ENCODE measurements at regions not wholly inside any gene's neighbourhood (a gene's known extent, or its start where the extent isn't known, plus 50 kb on each side); places are given as distances from the start of the nearest gene placed in this dataset.

- H3K36me3 ChIP-seq = no peaks in the 10 kb centered on the region
- H3K27me3 ChIP-seq = no peaks in the 10 kb centered on the region
- WGBS, 2 donors = 56 to 67% methylated on average over 7 of the region's 7 CpGs
- H3K27ac ChIP-seq = no peak overlapping the region
- H3K9me3 ChIP-seq = peaks cover 0 to 12% (median 0%) of the 10 kb centered on the region in 4 donors
- TF ChIP-seq CTCF (IDR thresholded peaks at IDR 0.05) (no peak), POLR2A (IDR thresholded peaks at IDR 0.05) (no peak)
- DNase-seq (ENCODE audit: low spot score in 2 of 2) = no peak
- no peaks in the 10 kb centered on the region for H3K4me1 ChIP-seq
- H3K4me3 ChIP-seq = no peak overlapping the region
Observed at GRCh38 chr5:6251565-6252102, 126.7 kb downstream of the MED10 start.

- 89 to 93% methylated on average over 6 to 7 of the region's 7 CpGs for WGBS, 2 donors
- Histone ChIP-seq H3K4me1 (no peaks in the 10 kb centered on the region), H3K36me3 (no peaks in the 10 kb centered on the region), H3K9me3 (peaks cover 0 to 12% (median 0%) of the 10 kb centered on the region in 4 donors), H3K27me3 (no peaks in the 10 kb centered on the region), H3K4me3 (no peak overlapping the region), H3K27ac (no peak overlapping the region)
- no peak for DNase-seq (ENCODE audit: low spot score in 2 of 2)
- TF ChIP-seq POLR2A (IDR thresholded peaks at IDR 0.05) = no peak
- no peak for TF ChIP-seq CTCF (IDR thresholded peaks at IDR 0.05)
- TF ChIP-seq EP300 (IDR thresholded peaks at IDR 0.05) = no peak
Observed at GRCh38 chr5:6250121-6250520, 128.2 kb downstream of the MED10 start.

- Histone ChIP-seq H3K9me3 (peaks cover 0 to 12% (median 0%) of the 10 kb centered on the region in 4 donors), H3K4me1 (no peaks in the 10 kb centered on the region), H3K27me3 (no peaks in the 10 kb centered on the region), H3K27ac (no peak overlapping the region), H3K4me3 (no peak overlapping the region), H3K36me3 (no peaks in the 10 kb centered on the region)
- 83 to 87% methylated on average over 5 of the region's 5 CpGs for WGBS, 2 donors
- TF ChIP-seq CTCF (IDR thresholded peaks at IDR 0.05) (no peak), EP300 (IDR thresholded peaks at IDR 0.05) (no peak), POLR2A (IDR thresholded peaks at IDR 0.05) (no peak)
- no peak for DNase-seq (ENCODE audit: low spot score in 2 of 2)
Observed at GRCh38 chr5:6248132-6248531, 130.2 kb downstream of the MED10 start.

GRCh38 chr5:6246820-6247437 is 131.4 kb downstream of the MED10 start:
- TF ChIP-seq EP300 (IDR thresholded peaks at IDR 0.05) = no peak
- Histone ChIP-seq H3K4me1 (no peaks in the 10 kb centered on the region), H3K9me3 (peaks cover 0 to 12% (median 0%) of the 10 kb centered on the region in 4 donors), H3K27me3 (no peaks in the 10 kb centered on the region), H3K27ac (no peak overlapping the region), H3K36me3 (no peaks in the 10 kb centered on the region), H3K4me3 (no peak overlapping the region)
- WGBS, 2 donors = 73 to 84% methylated on average over 4 of the region's 4 CpGs
- DNase-seq (ENCODE audit: low spot score in 2 of 2) = no peak

- Histone ChIP-seq H3K27ac (no peak overlapping the region), H3K4me3 (no peak overlapping the region), H3K4me1 (no peaks in the 10 kb centered on the region), H3K9me3 (peaks cover 0 to 10% (median 3%) of the 10 kb centered on the region in 4 donors), H3K36me3 (no peaks in the 10 kb centered on the region), H3K27me3 (no peaks in the 10 kb centered on the region)
- DNase-seq (ENCODE audit: low spot score in 2 of 2) = no peak
- TF ChIP-seq CTCF (IDR thresholded peaks at IDR 0.05) (no peak), POLR2A (IDR thresholded peaks at IDR 0.05) (no peak), EP300 (IDR thresholded peaks at IDR 0.05) (no peak)
- WGBS, 2 donors = 44 to 48% methylated on average over 2 of the region's 2 CpGs
Observed at GRCh38 chr5:6244339-6244714, 134.0 kb downstream of the MED10 start.
